OCI-LY7 (cell line): ENCODE measurements at regions not wholly inside any gene's neighbourhood (a gene's known extent, or its start where the extent isn't known, plus 50 kb on each side); places are given as distances from the start of the nearest gene placed in this dataset.

Experiments
- BruUV-seq: library from RNA; stranded (reverse); fragments of 400-500 nt; replicated peaks from 2 replicates; lab custom pipeline; 2021; lab: Mats Ljungman, UMichigan
- CTCF ChIA-PET: fragments of 300-600 bp; sonication (Branson Sonifier 250); formaldehyde crosslinking; loops from one replicate; lab custom pipeline; 2022; ENCODE audit warnings: antibody characterized with exemption; ENCODE audit not compliant: unreplicated experiment; lab: Charles Lee
- POLR2A ChIA-PET: fragments of 300-600 bp; sonication (Branson Sonifier 250); formaldehyde crosslinking; loops from one replicate; lab custom pipeline; 2022; ENCODE audit warnings: antibody characterized with exemption; lab: Charles Lee
- DNase-seq: peaks from one replicate; pipeline ENCODE4 v3.0.0-alpha.2; 2015; ENCODE audit warnings: low spot score
- H2AFZ ChIP-seq: fragments of 200-600 bp; sonication (generic), shearing (Covaris generic); 2 replicates; pipeline ENCODE4 v1.6.1; 2014; ENCODE audit warnings: mild to moderate bottlenecking, antibody characterized with exemption, low read length, moderate library complexity
- H3K27ac ChIP-seq: fragments of 200-600 bp; sonication (generic); 2 replicates; pipeline ENCODE4 v1.5.1; 2014; ENCODE audit warnings: mixed run types, low read depth, mild to moderate bottlenecking, moderate library complexity, low read length, inconsistent platforms; ENCODE audit not compliant: poor library complexity, severe bottlenecking
- H3K36me3 ChIP-seq: fragments of 200-600 bp; sonication (generic); 2 replicates; pipeline ENCODE4 v1.6.1; 2014; ENCODE audit warnings: mild to moderate bottlenecking, antibody characterized with exemption, low read length, moderate library complexity, mixed read lengths; ENCODE audit not compliant: insufficient read depth
- H3K4me1 ChIP-seq: fragments of 200-600 bp; sonication (generic); 2 replicates; pipeline ENCODE4 v1.5.1; 2014; ENCODE audit warnings: mild to moderate bottlenecking, low read length; ENCODE audit not compliant: insufficient read depth, poor library complexity, severe bottlenecking
- H3K4me2 ChIP-seq: fragments of 200-600 bp; sonication (generic); 2 replicates; pipeline ENCODE4 v1.6.1; 2014; ENCODE audit warnings: mild to moderate bottlenecking, low read length
- H3K4me3 ChIP-seq: fragments of 200-600 bp; sonication (generic); 2 replicates; pipeline ENCODE4 v1.5.1; 2014; ENCODE audit warnings: mild to moderate bottlenecking, low read depth, low read length; ENCODE audit not compliant: poor library complexity, severe bottlenecking
- H3K79me2 ChIP-seq: fragments of 200-600 bp; sonication (generic); 2 replicates; pipeline ENCODE4 v1.6.1; 2016; ENCODE audit warnings: low read depth, mild to moderate bottlenecking, low read length, moderate library complexity, mixed read lengths; ENCODE audit not compliant: insufficient read depth
- H3K9me2 ChIP-seq: fragments of 200-600 bp; sonication (generic); 2 replicates; pipeline ENCODE4 v1.6.1; 2016; ENCODE audit warnings: mild to moderate bottlenecking, low read length, mixed read lengths; ENCODE audit not compliant: insufficient read depth
- H3K9me3 ChIP-seq: fragments of 200-600 bp; sonication (generic); 2 replicates; pipeline ENCODE4 v1.6.1; 2014; ENCODE audit warnings: mild to moderate bottlenecking, mixed run types, low read length, mixed read lengths
- H4K20me1 ChIP-seq: fragments of 200-600 bp; sonication (generic); 2 replicates; pipeline ENCODE4 v1.6.1; 2014; ENCODE audit warnings: mild to moderate bottlenecking, antibody characterized with exemption, low read length, moderate library complexity, mixed read lengths; ENCODE audit not compliant: insufficient read depth
- EZH2phosphoT487 ChIP-seq: fragments of 200-600 bp; sonication (generic); IDR thresholded peaks from 2 replicates; pipeline ENCODE4 v1.6.1; 2018; ENCODE audit warnings: low read depth, borderline replicate concordance, mild to moderate bottlenecking, mixed run types, antibody characterized with exemption, low read length, moderate library complexity, mixed read lengths
- intact Hi-C: fragments of 100-400 bp; cut with micrococcal nuclease; formaldehyde crosslinking; loops from one replicate; pipeline ENCODE4 v1.10.0; 2022; ENCODE audit not compliant: unreplicated experiment
- TF ChIP-seq, protein P1 (sequence below): fragments of 200-600 bp; sonication (generic); conservative IDR thresholded peaks from 2 replicates; pipeline ENCODE4 v1.5.1; 2014; ENCODE audit warnings: mild to moderate bottlenecking, antibody characterized with exemption, low read length, moderate library complexity, mixed read lengths

DNA sequence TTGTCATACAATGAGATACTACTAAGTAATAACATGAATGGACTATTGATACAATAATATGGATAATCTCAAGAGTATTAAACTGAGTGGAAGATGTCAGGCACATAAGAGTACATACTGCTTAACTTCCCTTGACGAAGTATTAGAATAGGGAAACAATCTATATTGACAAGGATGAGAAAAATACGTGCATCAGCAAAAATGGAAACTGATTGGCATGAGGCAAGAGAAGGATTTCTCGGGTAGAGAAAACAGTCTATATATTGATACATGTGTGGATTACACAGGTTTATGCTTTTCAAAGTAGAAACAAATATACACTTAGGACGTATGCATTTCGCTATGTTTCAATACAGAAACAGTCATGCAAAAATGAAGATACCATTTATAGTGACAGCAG is 57.4 kb downstream of the PRR20E start:
- Histone ChIP-seq H3K27ac (no peak overlapping the region), H3K4me1 (no peaks in the 10 kb centered on the region), H3K9me2 (no peaks in the 10 kb centered on the region), H3K4me3 (no peak overlapping the region), H3K9me3 (no peaks in the 10 kb centered on the region), H3K4me2 (no peak overlapping the region), H4K20me1 (no peaks in the 10 kb centered on the region), H3K79me2 (no peaks in the 10 kb centered on the region), H2AFZ (no peak overlapping the region), H3K36me3 (no peaks in the 10 kb centered on the region)
- DNase-seq: no peak
- ChIA-PET POLR2A (no interaction called here), CTCF (no interaction called here)
- no peak for TF ChIP-seq EZH2phosphoT487
- TF ChIP-seq, protein P1, sequence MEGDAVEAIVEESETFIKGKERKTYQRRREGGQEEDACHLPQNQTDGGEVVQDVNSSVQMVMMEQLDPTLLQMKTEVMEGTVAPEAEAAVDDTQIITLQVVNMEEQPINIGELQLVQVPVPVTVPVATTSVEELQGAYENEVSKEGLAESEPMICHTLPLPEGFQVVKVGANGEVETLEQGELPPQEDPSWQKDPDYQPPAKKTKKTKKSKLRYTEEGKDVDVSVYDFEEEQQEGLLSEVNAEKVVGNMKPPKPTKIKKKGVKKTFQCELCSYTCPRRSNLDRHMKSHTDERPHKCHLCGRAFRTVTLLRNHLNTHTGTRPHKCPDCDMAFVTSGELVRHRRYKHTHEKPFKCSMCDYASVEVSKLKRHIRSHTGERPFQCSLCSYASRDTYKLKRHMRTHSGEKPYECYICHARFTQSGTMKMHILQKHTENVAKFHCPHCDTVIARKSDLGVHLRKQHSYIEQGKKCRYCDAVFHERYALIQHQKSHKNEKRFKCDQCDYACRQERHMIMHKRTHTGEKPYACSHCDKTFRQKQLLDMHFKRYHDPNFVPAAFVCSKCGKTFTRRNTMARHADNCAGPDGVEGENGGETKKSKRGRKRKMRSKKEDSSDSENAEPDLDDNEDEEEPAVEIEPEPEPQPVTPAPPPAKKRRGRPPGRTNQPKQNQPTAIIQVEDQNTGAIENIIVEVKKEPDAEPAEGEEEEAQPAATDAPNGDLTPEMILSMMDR: no peak
- BruUV-seq: no TSS peak
- intact Hi-C loops: no loop called here

DNA sequence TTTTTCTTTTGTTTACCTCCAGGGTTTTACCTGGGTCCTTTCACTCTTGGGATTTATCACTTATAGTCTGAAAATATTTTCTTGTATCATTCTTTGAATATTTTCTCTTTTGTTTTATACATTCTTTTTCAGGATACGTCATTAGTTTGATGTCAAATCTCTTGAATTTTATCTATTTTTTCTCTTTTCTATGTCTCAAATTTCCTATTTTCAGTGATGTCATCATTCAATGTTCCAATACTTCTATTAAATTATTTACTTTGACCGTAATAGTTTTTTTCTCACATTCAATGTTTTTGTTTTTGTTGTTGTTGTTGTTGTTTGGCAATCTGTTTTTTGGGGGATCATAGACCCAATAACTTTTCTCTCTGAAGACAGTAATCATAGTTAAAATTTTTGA is 83.5 kb downstream of the PRR20E start:
- Histone ChIP-seq H3K4me1 (no peaks in the 10 kb centered on the region), H3K4me2 (no peak overlapping the region), H3K9me2 (no peaks in the 10 kb centered on the region), H4K20me1 (no peaks in the 10 kb centered on the region), H3K79me2 (no peaks in the 10 kb centered on the region), H3K9me3 (peaks cover 5% of the 10 kb centered on the region; the same call in 1 of the 2 replicates), H3K27ac (no peak overlapping the region), H2AFZ (no peak overlapping the region), H3K36me3 (no peaks in the 10 kb centered on the region), H3K4me3 (no peak overlapping the region)
- POLR2A ChIA-PET: no interaction called here
- no peak for DNase-seq
- TF ChIP-seq, protein P1: no peak
- TF ChIP-seq EZH2phosphoT487: no peak
- CTCF ChIA-PET: no interaction called here
- no TSS peak for BruUV-seq
- intact Hi-C loops: no loop called here

DNA sequence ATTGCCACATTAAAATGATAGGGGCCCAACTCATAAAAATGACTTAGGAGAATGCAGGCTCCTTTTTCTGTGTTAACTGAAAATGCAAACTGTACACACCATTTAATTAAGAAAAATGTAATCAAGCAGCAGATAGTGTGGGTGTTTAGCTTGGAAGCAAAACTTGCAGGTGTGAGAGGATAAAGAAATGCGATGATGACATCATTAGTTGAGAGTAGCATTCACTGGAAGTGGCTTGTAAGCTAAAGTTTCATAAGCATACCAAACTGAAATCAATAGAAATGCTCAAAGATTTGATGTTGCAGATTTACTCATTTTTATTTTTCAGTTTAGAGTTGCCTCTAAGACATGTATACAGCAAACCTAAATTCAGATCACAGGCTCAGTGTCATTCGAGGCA is 86.6 kb downstream of the PRR20E start:
- no peak for DNase-seq
- H2AFZ ChIP-seq: no peak overlapping the region
- no peaks in the 10 kb centered on the region for H3K9me2 ChIP-seq
- intact Hi-C loops: no loop called here
- no peaks in the 10 kb centered on the region for H4K20me1 ChIP-seq
- ChIA-PET CTCF (no interaction called here), POLR2A (interaction anchor here (0.6 to 1.7 kb wide), 3 partner anchors 8 to 27 kb away, joined by 3 to 4 read pairs (median 3); no protein-coding TSS in a partner anchor)
- no peak overlapping the region for H3K4me2 ChIP-seq
- no peaks in the 10 kb centered on the region for H3K36me3 ChIP-seq
- BruUV-seq: no TSS peak
- H3K9me3 ChIP-seq: peaks cover 5% of the 10 kb centered on the region; the same call in 1 of the 2 replicates
- TF ChIP-seq, protein P1: no peak
- no peak for TF ChIP-seq EZH2phosphoT487
- H3K4me1 ChIP-seq: no peaks in the 10 kb centered on the region
- no peak overlapping the region for H3K4me3 ChIP-seq
- no peaks in the 10 kb centered on the region for H3K79me2 ChIP-seq
- H3K27ac ChIP-seq: no peak overlapping the region
